ENCODE measurements at regions not wholly inside any gene's neighbourhood (a gene's known extent, or its start where the extent isn't known, plus 50 kb on each side); places are given as distances from the start of the nearest gene placed in this dataset.

DNA sequence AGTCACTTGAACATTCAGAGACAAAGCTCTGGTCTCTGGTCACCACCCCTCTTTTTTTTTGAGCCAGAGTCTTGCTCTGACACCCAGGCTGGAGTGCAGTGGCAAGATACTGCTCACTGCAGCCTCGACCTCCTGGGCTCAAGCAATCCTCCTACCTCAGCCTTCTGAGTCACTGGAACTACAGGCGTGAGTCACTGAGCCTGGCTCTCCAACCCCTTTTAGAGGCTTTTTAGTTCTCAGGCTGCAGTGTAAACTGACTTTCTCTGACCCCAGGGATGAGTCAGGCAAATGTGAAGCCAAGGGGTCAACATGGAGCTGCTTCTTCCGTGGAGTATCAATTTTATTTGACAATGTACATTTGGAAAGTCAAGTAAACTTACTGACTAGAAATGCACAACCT lies 229.2 kb downstream of the PTTG2 start:
- WGBS, 2 donors = 29 to 31% methylated on average over 2 to 3 of the region's 3 CpGs
- no peaks in the 10 kb centered on the region for H3K27me3 ChIP-seq
- H3K4me3 ChIP-seq = no peak overlapping the region
- H3K9me3 ChIP-seq = no peaks in the 10 kb centered on the region
- no peaks in the 10 kb centered on the region for H3K36me3 ChIP-seq
- TF ChIP-seq, protein P1, sequence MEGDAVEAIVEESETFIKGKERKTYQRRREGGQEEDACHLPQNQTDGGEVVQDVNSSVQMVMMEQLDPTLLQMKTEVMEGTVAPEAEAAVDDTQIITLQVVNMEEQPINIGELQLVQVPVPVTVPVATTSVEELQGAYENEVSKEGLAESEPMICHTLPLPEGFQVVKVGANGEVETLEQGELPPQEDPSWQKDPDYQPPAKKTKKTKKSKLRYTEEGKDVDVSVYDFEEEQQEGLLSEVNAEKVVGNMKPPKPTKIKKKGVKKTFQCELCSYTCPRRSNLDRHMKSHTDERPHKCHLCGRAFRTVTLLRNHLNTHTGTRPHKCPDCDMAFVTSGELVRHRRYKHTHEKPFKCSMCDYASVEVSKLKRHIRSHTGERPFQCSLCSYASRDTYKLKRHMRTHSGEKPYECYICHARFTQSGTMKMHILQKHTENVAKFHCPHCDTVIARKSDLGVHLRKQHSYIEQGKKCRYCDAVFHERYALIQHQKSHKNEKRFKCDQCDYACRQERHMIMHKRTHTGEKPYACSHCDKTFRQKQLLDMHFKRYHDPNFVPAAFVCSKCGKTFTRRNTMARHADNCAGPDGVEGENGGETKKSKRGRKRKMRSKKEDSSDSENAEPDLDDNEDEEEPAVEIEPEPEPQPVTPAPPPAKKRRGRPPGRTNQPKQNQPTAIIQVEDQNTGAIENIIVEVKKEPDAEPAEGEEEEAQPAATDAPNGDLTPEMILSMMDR (IDR thresholded peaks at IDR 0.05) = no peak
- intact Hi-C loops (cut with DNase I) = loop anchor here (5.0 kb wide), 1 partner anchor 133 kb away; no protein-coding TSS in a partner anchor
- H3K27ac ChIP-seq = peak overlapping the region; percentile 64 to 84 (median 82)
- no peak for DNase-seq
- H3K4me1 ChIP-seq = peaks cover 24 to 70% (median 55%) of the 10 kb centered on the region in 3 donors

DNA sequence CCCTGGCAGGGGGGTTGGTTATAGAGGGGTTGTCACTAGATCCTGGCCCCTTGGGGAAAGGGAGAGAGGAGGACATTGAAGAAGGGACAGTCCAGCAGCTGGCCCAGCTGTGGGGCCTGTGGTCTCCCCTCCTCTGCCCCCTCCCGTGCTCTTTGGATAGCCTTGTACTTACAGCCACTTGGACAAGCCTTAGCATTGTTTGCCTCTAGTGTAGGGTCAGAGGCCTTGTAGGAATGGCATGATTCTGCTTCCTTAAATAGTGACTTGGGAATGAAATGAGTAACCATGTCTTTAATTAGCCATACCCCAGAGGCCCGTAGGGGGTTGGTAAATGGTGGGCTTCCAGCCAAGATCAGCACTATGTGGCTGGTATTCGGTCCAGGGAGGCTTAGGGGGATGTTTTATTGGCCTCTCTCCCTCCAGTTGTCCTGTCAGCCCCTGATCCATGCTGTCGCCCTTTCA lies 230.6 kb downstream of the PTTG2 start:
- H3K27me3 ChIP-seq = no peaks in the 10 kb centered on the region
- intact Hi-C loops (cut with DNase I) = no loop called here
- no peak overlapping the region for H3K4me3 ChIP-seq
- H3K27ac ChIP-seq = peak overlapping the region; percentile 73 to 84 (median 82)
- WGBS, 2 donors = 32% methylated on average over 4 of the region's 4 CpGs
- DNase-seq = no peak
- H3K4me1 ChIP-seq = peaks cover 24 to 63% (median 55%) of the 10 kb centered on the region in 3 donors
- peaks cover 0 to 6% (median 0%) of the 10 kb centered on the region in 3 donors for H3K9me3 ChIP-seq
- no peak for TF ChIP-seq POLR2A (IDR thresholded peaks at IDR 0.05)
- TF ChIP-seq, protein P1 (IDR thresholded peaks at IDR 0.05) = no peak
- no peaks in the 10 kb centered on the region for H3K36me3 ChIP-seq

DNA sequence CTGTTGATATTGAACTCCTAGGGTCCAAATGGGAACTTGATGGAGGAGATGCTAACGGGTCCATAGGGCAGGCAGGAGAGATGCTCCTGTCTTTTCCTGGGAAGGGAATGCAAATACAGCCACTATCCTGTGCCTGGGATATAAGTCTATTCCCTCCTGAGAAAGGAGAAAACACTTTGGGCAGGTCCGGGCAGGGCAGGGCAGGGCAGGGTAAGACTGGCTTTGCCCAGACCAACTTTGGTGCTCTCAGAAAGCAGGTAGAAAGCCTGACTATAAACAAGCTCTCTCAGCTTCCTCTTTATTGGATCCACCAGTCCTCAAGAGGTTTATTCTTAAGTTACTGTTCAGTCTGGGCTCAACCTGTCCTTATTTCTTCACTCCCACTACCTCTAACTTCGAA lies 232.3 kb downstream of the PTTG2 start:
- 38 to 70% methylated on average over 3 of the region's 3 CpGs for WGBS, 2 donors
- Histone ChIP-seq H3K36me3 (no peaks in the 10 kb centered on the region), H3K4me1 (peaks cover 24 to 63% (median 55%) of the 10 kb centered on the region in 3 donors), H3K27ac (peak overlapping the region; percentile 31 to 84 (median 77)), H3K4me3 (no peak overlapping the region), H3K9me3 (peaks cover 0 to 11% (median 0%) of the 10 kb centered on the region in 3 donors), H3K27me3 (no peaks in the 10 kb centered on the region)
- peak in 1 of 4 donors; percentile 10 for TF ChIP-seq POLR2A (IDR thresholded peaks at IDR 0.05)
- TF ChIP-seq, protein P1 (IDR thresholded peaks at IDR 0.05) = no peak
- no peak for DNase-seq
- intact Hi-C loops (cut with DNase I) = no loop called here

DNA sequence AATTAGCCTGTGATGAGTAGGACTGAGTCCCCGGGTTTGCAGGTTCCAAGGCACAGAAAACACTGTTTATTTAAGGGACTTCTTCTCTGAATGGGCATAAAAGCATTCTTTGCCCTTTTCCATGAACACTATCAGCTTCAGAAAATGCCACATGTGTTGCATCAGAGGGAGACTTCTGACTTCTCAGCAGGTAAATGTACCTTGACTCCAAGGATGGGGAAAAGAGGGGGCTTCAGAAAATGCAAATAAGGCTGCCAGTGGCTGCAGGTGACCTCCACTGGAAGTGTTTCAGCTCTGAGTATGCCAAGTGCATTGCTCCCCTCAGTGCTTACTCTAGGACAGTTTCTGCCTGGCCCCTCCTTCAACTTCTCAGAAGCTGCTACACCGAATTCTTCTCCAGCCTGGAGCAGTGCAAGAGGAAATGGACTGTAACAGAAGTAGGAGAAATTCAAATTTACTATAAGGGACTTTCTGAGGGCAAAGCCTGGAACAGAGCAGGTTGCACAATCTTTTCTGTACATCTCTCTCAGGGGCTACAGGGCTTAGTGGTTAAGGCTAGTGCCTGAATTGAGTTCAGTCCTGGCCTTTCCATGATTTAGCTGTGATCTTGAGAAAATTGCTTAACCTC lies 233.2 kb downstream of the PTTG2 start:
- H3K27me3 ChIP-seq = no peaks in the 10 kb centered on the region
- no peak for TF ChIP-seq POLR2A (IDR thresholded peaks at IDR 0.05)
- TF ChIP-seq, protein P1 (IDR thresholded peaks at IDR 0.05) = no peak
- WGBS, 2 donors = 10 to 38% methylated on average over 2 of the region's 2 CpGs
- no peak for DNase-seq
- H3K4me3 ChIP-seq = no peak overlapping the region
- H3K9me3 ChIP-seq = peaks cover 0 to 11% (median 0%) of the 10 kb centered on the region in 3 donors
- peak overlapping the region; percentile 31 to 84 (median 77) for H3K27ac ChIP-seq
- no peaks in the 10 kb centered on the region for H3K36me3 ChIP-seq
- intact Hi-C loops (cut with DNase I) = no loop called here
- H3K4me1 ChIP-seq = peaks cover 24 to 60% (median 55%) of the 10 kb centered on the region in 3 donors

DNA sequence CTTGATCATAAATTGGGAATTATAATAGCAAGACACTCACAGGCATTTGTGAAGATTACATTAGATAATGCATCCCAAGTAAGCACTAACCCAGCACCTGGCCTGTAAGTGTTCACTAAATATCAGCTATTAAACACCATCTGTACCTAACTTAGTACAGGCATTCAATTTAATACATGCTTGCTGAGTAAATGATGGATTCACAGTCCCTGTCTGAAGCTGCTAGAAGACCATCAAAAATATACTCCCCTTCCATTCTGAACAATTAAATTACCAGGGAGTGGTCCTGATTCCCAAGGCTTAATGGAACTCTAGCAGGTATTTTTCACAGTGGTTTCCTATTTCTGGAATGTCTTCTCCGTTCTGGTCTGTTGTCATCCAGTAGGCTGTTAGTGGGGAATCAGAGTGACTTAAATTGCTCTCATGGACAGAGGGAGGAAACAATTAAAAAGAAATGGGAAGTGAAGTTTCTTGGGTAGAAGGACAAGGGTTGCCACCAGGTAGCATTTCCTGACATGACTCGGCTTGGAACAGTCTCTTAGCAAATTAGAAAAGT lies 233.9 kb downstream of the PTTG2 start:
- Histone ChIP-seq H3K4me1 (peaks cover 24 to 52% (median 49%) of the 10 kb centered on the region in 3 donors), H3K27ac (peak overlapping the region; percentile 28 to 84 (median 77)), H3K4me3 (no peak overlapping the region), H3K36me3 (no peaks in the 10 kb centered on the region), H3K9me3 (peaks cover 0 to 11% (median 0%) of the 10 kb centered on the region in 3 donors), H3K27me3 (no peaks in the 10 kb centered on the region)
- intact Hi-C loops (cut with DNase I) = no loop called here
- 64 to 77% methylated on average over 2 of the region's 2 CpGs for WGBS, 2 donors
- TF ChIP-seq, protein P1 (IDR thresholded peaks at IDR 0.05) = no peak
- no peak for TF ChIP-seq POLR2A (IDR thresholded peaks at IDR 0.05)
- DNase-seq = no peak
